MM.1S (cell line): ENCODE measurements at regions not wholly inside any gene's neighbourhood (a gene's known extent, or its start where the extent isn't known, plus 50 kb on each side); places are given as distances from the start of the nearest gene placed in this dataset.

ENCODE experiments used
- CTCF ChIP-seq: fragments of 300-600 bp; sonication (generic); IDR thresholded peaks from 2 replicates; pipeline ENCODE4 v1.5.1; 2016; ENCODE audit warnings: antibody characterized with exemption, low read length, mixed read lengths
- EZH2 ChIP-seq: fragments of 300-600 bp; sonication (generic); optimal IDR thresholded peaks from 2 replicates; pipeline ENCODE3; 2017; ENCODE audit warnings: low read depth, mild to moderate bottlenecking, antibody characterized with exemption, low read length, mixed read lengths
- EZH2phosphoT487 ChIP-seq: fragments of 300-600 bp; sonication (generic); IDR thresholded peaks from 2 replicates; pipeline ENCODE4 v1.6.1; 2018; ENCODE audit warnings: antibody characterized with exemption, low read length

DNA sequence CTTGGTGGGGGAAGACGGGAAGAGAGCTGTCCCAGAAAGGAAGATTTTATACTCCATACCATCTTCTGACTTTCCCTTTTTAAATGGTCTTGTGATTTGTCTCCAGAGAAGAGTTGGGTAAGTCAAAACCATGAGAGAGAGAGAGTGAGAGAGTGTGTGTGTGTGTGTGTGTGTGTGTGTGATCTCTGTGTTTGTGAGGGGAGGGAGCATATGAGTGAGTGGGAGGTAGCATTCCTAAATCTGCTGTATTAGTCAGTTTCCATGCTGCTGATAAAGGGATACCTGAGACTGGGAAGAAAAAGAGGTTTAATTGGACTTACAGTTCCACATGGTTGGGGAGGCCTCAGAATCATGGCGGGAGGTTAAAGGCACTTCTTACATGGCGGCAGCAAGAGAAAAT lies 102.0 kb upstream of the VANGL1 start:
- TF ChIP-seq CTCF = no peak
- TF ChIP-seq EZH2phosphoT487 = no peak
- no peak for TF ChIP-seq EZH2
